HEK293 (cell line): ENCODE measurements at regions not wholly inside any gene's neighbourhood (a gene's known extent, or its start where the extent isn't known, plus 50 kb on each side); places are given as distances from the start of the nearest gene placed in this dataset.

Experiments used
- BCL11B ChIP-seq: fragments of 450-650 bp; formaldehyde crosslinking; IDR thresholded peaks from 2 replicates; pipeline ENCODE4 v1.5.1; 2016; ENCODE audit warnings: low read depth, missing biosample characterization, missing genetic modification characterization
- CTCF ChIP-seq: fragments of 450-650 bp; formaldehyde crosslinking; IDR thresholded peaks from 2 replicates; pipeline ENCODE4 v1.5.1; 2016; ENCODE audit warnings: missing biosample characterization, missing genetic modification characterization
- TCF7L2 ChIP-seq: IDR thresholded peaks from 2 replicates; pipeline ENCODE4 v1.6.1; 2011; ENCODE audit warnings: low read depth, mild to moderate bottlenecking, inconsistent platforms, low read length, moderate library complexity, borderline replicate concordance
- ZBTB8A ChIP-seq: fragments of 450-650 bp; formaldehyde crosslinking; IDR thresholded peaks from 2 replicates; pipeline ENCODE4 v1.5.1; 2016; ENCODE audit warnings: missing biosample characterization, missing genetic modification characterization
- ZNF23 ChIP-seq: fragments of 450-650 bp; formaldehyde crosslinking; IDR thresholded peaks from 2 replicates; pipeline ENCODE4 v1.5.1; 2016; ENCODE audit warnings: missing biosample characterization, missing genetic modification characterization, borderline replicate concordance
- ZNF501 ChIP-seq: fragments of 450-650 bp; formaldehyde crosslinking; IDR thresholded peaks from 2 replicates; pipeline ENCODE4 v1.5.1; 2016; ENCODE audit warnings: missing biosample characterization, missing genetic modification characterization
- ZNF521 ChIP-seq: fragments of 450-650 bp; formaldehyde crosslinking; IDR thresholded peaks from 2 replicates; pipeline ENCODE4 v1.5.1; 2017; ENCODE audit warnings: missing biosample characterization, mild to moderate bottlenecking, missing genetic modification characterization
- ZNF530 ChIP-seq: fragments of 450-650 bp; formaldehyde crosslinking; IDR thresholded peaks from 2 replicates; pipeline ENCODE4 v1.5.1; 2016; ENCODE audit warnings: low read depth, missing biosample characterization, missing genetic modification characterization
- ZNF629 ChIP-seq: fragments of 450-650 bp; formaldehyde crosslinking; IDR thresholded peaks from 2 replicates; pipeline ENCODE4 v1.5.1; 2017; ENCODE audit warnings: missing biosample characterization, missing genetic modification characterization
- ZNF707 ChIP-seq: fragments of 450-650 bp; formaldehyde crosslinking; IDR thresholded peaks from 2 replicates; pipeline ENCODE4 v1.5.1; 2016; ENCODE audit warnings: missing biosample characterization, missing genetic modification characterization

GRCh38 chr10:58065529-58065815, 202.2 kb downstream of the IPMK start:
- TF ChIP-seq CTCF (no peak), ZBTB8A (no peak), TCF7L2 (no peak), ZNF629 (no peak), ZNF23 (tag by site-specific recombination) (no peak), ZNF530 (tag by site-specific recombination) (no peak), ZNF707 (tag by site-specific recombination) (no peak), ZNF501 (tag by site-specific recombination) (no peak), ZNF521 (tag by site-specific recombination) (no peak), BCL11B (tag by site-specific recombination) (no peak)
